ENCODE measurements at regions not wholly inside any gene's neighbourhood (a gene's known extent, or its start where the extent isn't known, plus 50 kb on each side); places are given as distances from the start of the nearest gene placed in this dataset.

DNA sequence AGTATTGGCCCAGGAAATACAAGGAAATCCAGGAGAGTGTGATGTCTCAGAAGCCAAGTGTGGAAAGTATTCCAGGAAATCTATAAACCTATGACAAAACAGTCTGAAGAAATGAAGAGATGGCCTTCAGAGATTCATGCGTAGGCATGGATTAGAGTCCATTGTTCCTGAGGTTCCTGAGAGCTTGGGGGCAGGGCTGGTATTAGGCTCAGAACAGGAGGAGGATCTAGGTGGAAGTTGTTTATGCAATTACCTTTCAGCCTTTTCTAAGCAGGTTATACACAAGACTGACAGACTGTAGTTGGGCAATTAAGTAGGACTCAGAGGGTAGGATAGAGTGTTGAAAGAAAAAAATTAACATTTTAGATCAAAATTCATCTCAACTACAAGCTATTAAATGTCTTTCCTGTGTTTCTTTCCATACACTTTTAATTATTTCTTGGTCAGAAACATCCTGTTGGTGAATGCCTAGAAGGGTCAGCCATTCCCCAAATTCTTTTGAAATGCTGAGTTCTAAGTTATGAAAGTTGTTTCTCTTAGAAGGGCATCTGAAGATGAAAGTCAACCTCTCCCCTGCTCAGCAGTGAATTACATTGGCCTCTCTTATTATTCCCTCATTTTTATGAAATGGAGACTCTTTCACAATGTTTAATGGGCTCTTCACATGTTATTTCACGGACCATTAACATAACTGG, 201.2 kb upstream of the MYLIP start:
- no TSS peak for BruUV-seq (replicated peaks)
- Histone ChIP-seq H3K36me3 (ENCODE audit: control insufficient read depth, insufficient read depth, low read length) (no peaks in the 10 kb centered on the region), H3K4me3 (ENCODE audit: low read depth in 2 of 2, low read length in 2 of 2) (no peak overlapping the region), H3K27me3 (ENCODE audit: control insufficient read depth, insufficient read depth, low read length) (no peaks in the 10 kb centered on the region), H3K27ac (ENCODE audit: low read length) (no peak overlapping the region), H3K4me1 (ENCODE audit: control insufficient read depth, insufficient read depth, low read length) (no peaks in the 10 kb centered on the region), H3K9me3 (ENCODE audit: control insufficient read depth, insufficient read depth, low read depth, low read length) (no peaks in the 10 kb centered on the region)
- ATAC-seq: no peak
- TF ChIP-seq POLR2AphosphoS5 (IDR thresholded peaks at IDR 0.05; ENCODE audit: low read depth, low read length): no peak
- TF ChIP-seq, protein P1, sequence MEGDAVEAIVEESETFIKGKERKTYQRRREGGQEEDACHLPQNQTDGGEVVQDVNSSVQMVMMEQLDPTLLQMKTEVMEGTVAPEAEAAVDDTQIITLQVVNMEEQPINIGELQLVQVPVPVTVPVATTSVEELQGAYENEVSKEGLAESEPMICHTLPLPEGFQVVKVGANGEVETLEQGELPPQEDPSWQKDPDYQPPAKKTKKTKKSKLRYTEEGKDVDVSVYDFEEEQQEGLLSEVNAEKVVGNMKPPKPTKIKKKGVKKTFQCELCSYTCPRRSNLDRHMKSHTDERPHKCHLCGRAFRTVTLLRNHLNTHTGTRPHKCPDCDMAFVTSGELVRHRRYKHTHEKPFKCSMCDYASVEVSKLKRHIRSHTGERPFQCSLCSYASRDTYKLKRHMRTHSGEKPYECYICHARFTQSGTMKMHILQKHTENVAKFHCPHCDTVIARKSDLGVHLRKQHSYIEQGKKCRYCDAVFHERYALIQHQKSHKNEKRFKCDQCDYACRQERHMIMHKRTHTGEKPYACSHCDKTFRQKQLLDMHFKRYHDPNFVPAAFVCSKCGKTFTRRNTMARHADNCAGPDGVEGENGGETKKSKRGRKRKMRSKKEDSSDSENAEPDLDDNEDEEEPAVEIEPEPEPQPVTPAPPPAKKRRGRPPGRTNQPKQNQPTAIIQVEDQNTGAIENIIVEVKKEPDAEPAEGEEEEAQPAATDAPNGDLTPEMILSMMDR (IDR thresholded peaks at IDR 0.05): no peak
- TF ChIP-seq SIN3A (IDR thresholded peaks at IDR 0.05; ENCODE audit: borderline replicate concordance, insufficient read depth, low read depth, low read length): no peak
- no peak for TF ChIP-seq REST (IDR thresholded peaks at IDR 0.05; ENCODE audit: insufficient read depth in 1 of 2, low read depth in 2 of 2, low read length in 1 of 2)
- no peak for TF ChIP-seq TCF7L2 (IDR thresholded peaks at IDR 0.05; ENCODE audit: low read depth, low read length)
- in situ Hi-C loops (cut with HindIII; ENCODE audit: low pct_unique_long_range_greater_than_20kb, low sequenced_read_pairs) (no loop called here), intact Hi-C loops (cut with micrococcal nuclease; ENCODE audit: unreplicated experiment) (no loop called here)
- CTCF ChIA-PET: no interaction called here
- no peak for DNase-seq (ENCODE audit: low read depth, low spot score)
- POLR2A ChIA-PET: no interaction called here

- BruUV-seq (replicated peaks): no TSS peak
- Histone ChIP-seq H3K36me3 (ENCODE audit: control insufficient read depth, insufficient read depth, low read length) (no peaks in the 10 kb centered on the region), H3K27me3 (ENCODE audit: control insufficient read depth, insufficient read depth, low read length) (no peaks in the 10 kb centered on the region), H3K9me3 (ENCODE audit: control insufficient read depth, insufficient read depth, low read depth, low read length) (no peaks in the 10 kb centered on the region), H3K27ac (ENCODE audit: low read length) (no peak overlapping the region), H3K4me3 (ENCODE audit: low read depth in 2 of 2, low read length in 2 of 2) (no peak overlapping the region), H3K4me1 (ENCODE audit: control insufficient read depth, insufficient read depth, low read length) (no peaks in the 10 kb centered on the region)
- intact Hi-C loops (cut with micrococcal nuclease; ENCODE audit: unreplicated experiment) (no loop called here), in situ Hi-C loops (cut with HindIII; ENCODE audit: low pct_unique_long_range_greater_than_20kb, low sequenced_read_pairs) (no loop called here)
- DNase-seq (ENCODE audit: low read depth, low spot score): no peak
- no peak for TF ChIP-seq TCF7L2 (IDR thresholded peaks at IDR 0.05; ENCODE audit: low read depth, low read length)
- no peak for TF ChIP-seq REST (IDR thresholded peaks at IDR 0.05; ENCODE audit: insufficient read depth in 1 of 2, low read depth in 2 of 2, low read length in 1 of 2)
- no peak for TF ChIP-seq SIN3A (IDR thresholded peaks at IDR 0.05; ENCODE audit: borderline replicate concordance, insufficient read depth, low read depth, low read length)
- TF ChIP-seq, protein P1 (IDR thresholded peaks at IDR 0.05): no peak
- no peak for TF ChIP-seq POLR2AphosphoS5 (IDR thresholded peaks at IDR 0.05; ENCODE audit: low read depth, low read length)
- ChIA-PET POLR2A (no interaction called here), CTCF (no interaction called here)
- ATAC-seq: no peak
Observed at GRCh38 chr6:15926256-15926655, 202.6 kb upstream of the MYLIP start.

All from Panc1 (cell line).